Stomach (tissue), 8 donors: ENCODE measurements at regions not wholly inside any gene's neighbourhood (a gene's known extent, or its start where the extent isn't known, plus 50 kb on each side); places are given as distances from the start of the nearest gene placed in this dataset.
A peak's percentile ranks its signal among the peaks of the same experiment; 100 is the strongest.

Source experiments
- DNase-seq, 2 donors: peaks; one replicate each; pipeline versions ENCODE4 v3.0.0 to v3.0.0-alpha.2; 2013 to 2019
- H3K27ac ChIP-seq, 5 donors: fragments of 200-600 bp in 4 of 5; sonication (generic) in 4 of 5; one replicate each; pipeline ENCODE4 v1.5.1; 2013 to 2019; ENCODE audit warnings: mild to moderate bottlenecking in 1 of 5, moderate library complexity in 1 of 5
- H3K27me3 ChIP-seq, 3 donors: fragments of 200-600 bp; sonication (generic); one replicate each; pipeline ENCODE4 v1.5.1; 2017 to 2019; ENCODE audit warnings: mixed run types in 1 of 3
- H3K36me3 ChIP-seq, 4 donors: fragments of 200-600 bp; sonication (generic); 1 replicate in 3 of 4; 2 replicates in 1 of 4; pipeline ENCODE4 v1.5.1; 2016 to 2019
- H3K4me1 ChIP-seq, 4 donors: fragments of 200-600 bp; sonication (generic); one replicate each; pipeline ENCODE4 v1.5.1; 2016 to 2019
- H3K4me3 ChIP-seq, 4 donors: fragments of 200-600 bp; sonication (generic) in 3 of 4; one replicate each; pipeline ENCODE4 v1.5.1; 2016 to 2019; ENCODE audit warnings: mild to moderate bottlenecking in 1 of 4
- H3K9me3 ChIP-seq, 4 donors: fragments of 200-600 bp; sonication (generic); one replicate each; pipeline ENCODE4 v1.5.1; 2016 to 2019
- CTCF ChIP-seq, 7 experiments: fragments of 450-650 bp in 4 of 7; fragments of 200-600 bp in 3 of 7; sonication (generic) in 3 of 7; IDR thresholded peaks; one replicate each; pipeline ENCODE4 v1.5.1; 2016 to 2019; ENCODE audit warnings: antibody characterized with exemption in 7 of 7, control low read depth in 2 of 7, mild to moderate bottlenecking in 1 of 7
- EP300 ChIP-seq: sonication (generic); formaldehyde crosslinking; IDR thresholded peaks from one replicate; pipeline ENCODE4 v1.6.1; 2017; ENCODE audit warnings: antibody characterized with exemption
- POLR2A ChIP-seq, 4 donors: fragments of 450-650 bp; IDR thresholded peaks; one replicate each; pipeline ENCODE4 v1.6.1; 2016; ENCODE audit warnings: antibody characterized with exemption in 4 of 4, control low read depth in 2 of 4, mild to moderate bottlenecking in 1 of 4, moderate library complexity in 1 of 4
- POLR2AphosphoS5 ChIP-seq, 3 donors: sonication (generic); formaldehyde crosslinking; IDR thresholded peaks; one replicate each; pipeline ENCODE4 v1.6.1; 2016; ENCODE audit warnings: antibody characterized with exemption in 3 of 3
- WGBS, 5 donors: extraction: QIAGEN DNeasy Blood & Tissue Kit in 3 of 5; methylation state at CpG; one replicate each; pipeline versions ENCODE4 v1.1.5 to v1.1.7; 2013 to 2018; 5-methylcytosine and 5-hydroxymethylcytosine counted together
- intact Hi-C: fragments of 100-400 bp; cut with DNase I; formaldehyde crosslinking; loops from one replicate; pipeline ENCODE4 v1.15.1; 2023; ENCODE audit warnings: low total_unique reads
- donor health status: healthy with polysubstance abuse.
- donor health status: Bipolar disorder and iron deficiency.
- donor health status: healthy.

- Histone ChIP-seq H3K27me3 (no peaks in the 10 kb centered on the region), H3K27ac (peak overlapping the region; percentile 8 to 56 (median 18)), H3K4me1 (peaks cover 0 to 14% (median 7%) of the 10 kb centered on the region in 4 donors), H3K4me3 (no peak overlapping the region), H3K36me3 (no peaks in the 10 kb centered on the region), H3K9me3 (no peaks in the 10 kb centered on the region)
- DNase-seq: peak in 1 of 2 donors; percentile 36
- intact Hi-C loops: no loop called here
- 10 to 63% (median 31%) methylated on average over 2 of the region's 2 CpGs for WGBS, 5 donors
- TF ChIP-seq EP300: no peak
- peak in 1 of 3 donors; percentile 24 for TF ChIP-seq POLR2AphosphoS5 (IDR thresholded peaks at IDR 0.05)
- TF ChIP-seq CTCF (IDR thresholded peaks at IDR 0.05): no peak
Observed at GRCh38 chr11:57083641-57084385, 95.1 kb downstream of the OR5AK2 start.

GRCh38 chr11:57085611-57086010 lies 96.1 kb upstream of the LRRC55 start:
- Histone ChIP-seq H3K4me1 (peaks cover 0 to 14% (median 7%) of the 10 kb centered on the region in 4 donors), H3K27ac (no peak overlapping the region), H3K36me3 (no peaks in the 10 kb centered on the region), H3K9me3 (no peaks in the 10 kb centered on the region), H3K27me3 (no peaks in the 10 kb centered on the region), H3K4me3 (no peak overlapping the region)
- intact Hi-C loops: no loop called here
- TF ChIP-seq POLR2AphosphoS5 (IDR thresholded peaks at IDR 0.05): no peak
- peak in 1 of 7 experiments; percentile 9 for TF ChIP-seq CTCF (IDR thresholded peaks at IDR 0.05)
- TF ChIP-seq POLR2A (IDR thresholded peaks at IDR 0.05): no peak
- WGBS, 5 donors: 11 to 17% (median 16%) methylated on average over 1 of the region's 1 CpG
- peak in 1 of 2 donors; percentile 34 for DNase-seq

GRCh38 chr11:57087991-57088390 lies 93.8 kb upstream of the LRRC55 start:
- H3K9me3 ChIP-seq: no peaks in the 10 kb centered on the region
- H3K4me3 ChIP-seq: no peak overlapping the region
- DNase-seq: peak in 1 of 2 donors; percentile 26
- no peaks in the 10 kb centered on the region for H3K36me3 ChIP-seq
- TF ChIP-seq CTCF (IDR thresholded peaks at IDR 0.05) (no peak), POLR2AphosphoS5 (IDR thresholded peaks at IDR 0.05) (no peak), EP300 (no peak), POLR2A (IDR thresholded peaks at IDR 0.05) (no peak)
- H3K27ac ChIP-seq: no peak overlapping the region
- peaks cover 0 to 13% (median 7%) of the 10 kb centered on the region in 4 donors for H3K4me1 ChIP-seq
- WGBS, 5 donors: 55 to 89% (median 71%) methylated on average over 1 of the region's 1 CpG
- intact Hi-C loops: no loop called here
- no peaks in the 10 kb centered on the region for H3K27me3 ChIP-seq

- no peaks in the 10 kb centered on the region for H3K4me1 ChIP-seq
- no peaks in the 10 kb centered on the region for H3K9me3 ChIP-seq
- H3K4me3 ChIP-seq: no peak overlapping the region
- no peaks in the 10 kb centered on the region for H3K36me3 ChIP-seq
- H3K27me3 ChIP-seq: no peaks in the 10 kb centered on the region
- no peak for DNase-seq
- TF ChIP-seq EP300: no peak
- TF ChIP-seq POLR2AphosphoS5 (IDR thresholded peaks at IDR 0.05): no peak
- no peak for TF ChIP-seq POLR2A (IDR thresholded peaks at IDR 0.05)
- no peak for TF ChIP-seq CTCF (IDR thresholded peaks at IDR 0.05)
- intact Hi-C loops: no loop called here
- H3K27ac ChIP-seq: no peak overlapping the region
- 84 to 88% (median 87%) methylated on average over 7 to 9 of the region's 9 CpGs for WGBS, 5 donors
Observed at GRCh38 chr11:57092028-57092698, 89.6 kb upstream of the LRRC55 start.
